Endodermal cell (in vitro differentiated cells): ENCODE measurements at regions not wholly inside any gene's neighbourhood (a gene's known extent, or its start where the extent isn't known, plus 50 kb on each side); places are given as distances from the start of the nearest gene placed in this dataset.
A peak's percentile ranks its signal among the peaks of the same experiment; 100 is the strongest.

Source experiments
- DNase-seq: peaks from one replicate; pipeline ENCODE4 v3.0.0-alpha.2; 2017
- H3K27ac ChIP-seq: 2 replicates; pipeline ENCODE4 v1.5.1; 2013; ENCODE audit warnings: mild to moderate bottlenecking, low read depth, low read length, moderate library complexity
- H3K27me3 ChIP-seq: 2 replicates; pipeline ENCODE4 v1.6.1; 2013; ENCODE audit warnings: mild to moderate bottlenecking, low read length, moderate library complexity; ENCODE audit not compliant: insufficient read depth, control insufficient read depth, poor library complexity, severe bottlenecking
- H3K36me3 ChIP-seq: 2 replicates; pipeline ENCODE4 v1.7.0; 2013; ENCODE audit warnings: mild to moderate bottlenecking, low read length, moderate library complexity; ENCODE audit not compliant: control insufficient read depth, insufficient read depth
- H3K4me1 ChIP-seq: one replicate; pipeline ENCODE4 v1.7.0; 2013; ENCODE audit warnings: low read length; ENCODE audit not compliant: control insufficient read depth, insufficient read depth
- H3K4me3 ChIP-seq: 2 replicates; pipeline ENCODE4 v1.5.1; 2013; ENCODE audit warnings: mild to moderate bottlenecking, low read length, moderate library complexity
- H3K9ac ChIP-seq: 2 replicates; pipeline ENCODE4 v1.6.1; 2013; ENCODE audit warnings: mild to moderate bottlenecking, low read length, moderate library complexity; ENCODE audit not compliant: poor library complexity, severe bottlenecking; ENCODE audit errors: extremely low read depth
- H3K9me3 ChIP-seq: 2 replicates; pipeline ENCODE4 v1.6.1; 2013; ENCODE audit warnings: mild to moderate bottlenecking, low read length, moderate library complexity; ENCODE audit not compliant: control insufficient read depth
- H3K27ac Mint-ChIP-seq: 2 replicates; pipeline ENCODE4 v1.8.0; 2020; ENCODE audit warnings: mixed read lengths
- H3K27me3 Mint-ChIP-seq: 2 replicates; pipeline ENCODE4 v1.8.0; 2021; ENCODE audit warnings: mild to moderate bottlenecking, mixed read lengths; ENCODE audit not compliant: insufficient read depth
- H3K36me3 Mint-ChIP-seq: 2 replicates; pipeline ENCODE4 v1.8.0; 2020; ENCODE audit warnings: low read depth, mixed read lengths
- H3K4me1 Mint-ChIP-seq: 2 replicates; pipeline ENCODE4 v1.8.0; 2020; ENCODE audit warnings: mixed read lengths
- H3K4me3 Mint-ChIP-seq: 2 replicates; pipeline ENCODE4 v1.8.0; 2020; ENCODE audit warnings: mild to moderate bottlenecking, moderate library complexity, mixed read lengths
- H3K9me3 Mint-ChIP-seq: 2 replicates; pipeline ENCODE4 v1.8.0; 2020; ENCODE audit warnings: mild to moderate bottlenecking, mixed read lengths
- CTCF ChIP-seq: fragments of 200-600 bp; sonication (generic); conservative IDR thresholded peaks from 2 replicates; pipeline ENCODE4 v1.5.0; 2021; ENCODE audit warnings: antibody characterized with exemption, mild to moderate bottlenecking
- WGBS, 2 experiments: methylation state at CpG; one replicate each; pipeline versions ENCODE4 v1.1.5 to v1.1.7; 2013; ENCODE audit warnings: missing lambda C conversion rate in 2 of 2, mixed read lengths in 1 of 2; ENCODE audit not compliant: insufficient coverage in 1 of 2, insufficient read length in 1 of 2; 5-methylcytosine and 5-hydroxymethylcytosine counted together

- peaks cover 16% of the 10 kb centered on the region for H3K4me1 Mint-ChIP-seq
- peak overlapping the region; percentile 43 for H3K27ac ChIP-seq
- H3K27me3 ChIP-seq = no peaks in the 10 kb centered on the region
- H3K36me3 Mint-ChIP-seq = no peaks in the 10 kb centered on the region
- H3K4me3 Mint-ChIP-seq = no peak overlapping the region
- peaks cover 9% of the 10 kb centered on the region for H3K4me1 ChIP-seq
- H3K9me3 ChIP-seq = no peaks in the 10 kb centered on the region
- 87 to 91% methylated on average over 5 to 10 of the region's 10 CpGs for WGBS, 2 experiments
- H3K27ac Mint-ChIP-seq = peak overlapping the region; percentile 82
- H3K4me3 ChIP-seq = peak overlapping the region; percentile 3
- no peak for TF ChIP-seq CTCF
- DNase-seq = no peak
- no peaks in the 10 kb centered on the region for H3K36me3 ChIP-seq
- H3K9ac ChIP-seq = no peak overlapping the region
- H3K27me3 Mint-ChIP-seq = no peaks in the 10 kb centered on the region
- no peaks in the 10 kb centered on the region for H3K9me3 Mint-ChIP-seq
Measured at GRCh38 chr5:82820961-82821845, 256.0 kb downstream of the TMEM167A start.

GRCh38 chr5:82820188-82820587 is 257.0 kb downstream of the TMEM167A start:
- no peaks in the 10 kb centered on the region for H3K36me3 ChIP-seq
- WGBS, 2 experiments = 95% methylated on average over 1 of the region's 1 CpG; no CpG with 5 or more reads in 1 of the 2 experiments
- no peaks in the 10 kb centered on the region for H3K27me3 Mint-ChIP-seq
- H3K4me1 Mint-ChIP-seq = peaks cover 16% of the 10 kb centered on the region
- no peak overlapping the region for H3K27ac ChIP-seq
- H3K36me3 Mint-ChIP-seq = no peaks in the 10 kb centered on the region
- H3K9ac ChIP-seq = no peak overlapping the region
- no peak overlapping the region for H3K4me3 ChIP-seq
- H3K27ac Mint-ChIP-seq = no peak overlapping the region
- no peak for DNase-seq
- H3K4me3 Mint-ChIP-seq = no peak overlapping the region
- no peaks in the 10 kb centered on the region for H3K9me3 ChIP-seq
- TF ChIP-seq CTCF = no peak
- no peaks in the 10 kb centered on the region for H3K27me3 ChIP-seq
- H3K4me1 ChIP-seq = peaks cover 9% of the 10 kb centered on the region
- no peaks in the 10 kb centered on the region for H3K9me3 Mint-ChIP-seq

- Mint-ChIP-seq H3K27ac (no peak overlapping the region), H3K9me3 (no peaks in the 10 kb centered on the region), H3K4me3 (no peak overlapping the region), H3K4me1 (peaks cover 18% of the 10 kb centered on the region), H3K27me3 (peaks cover 5% of the 10 kb centered on the region), H3K36me3 (no peaks in the 10 kb centered on the region)
- DNase-seq = no peak
- H3K27ac ChIP-seq = no peak overlapping the region
- no peaks in the 10 kb centered on the region for H3K9me3 ChIP-seq
- H3K36me3 ChIP-seq = no peaks in the 10 kb centered on the region
- no peak overlapping the region for H3K4me3 ChIP-seq
- H3K9ac ChIP-seq = no peak overlapping the region
- H3K27me3 ChIP-seq = no peaks in the 10 kb centered on the region
- 78 to 95% methylated on average over 2 to 7 of the region's 7 CpGs for WGBS, 2 experiments
- H3K4me1 ChIP-seq = peaks cover 9% of the 10 kb centered on the region
- TF ChIP-seq CTCF = no peak
Measured at GRCh38 chr5:82817897-82818676, 259.1 kb downstream of the TMEM167A start.
